SK-N-SH (cell line): ENCODE measurements at regions not wholly inside any gene's neighbourhood (a gene's known extent, or its start where the extent isn't known, plus 50 kb on each side); places are given as distances from the start of the nearest gene placed in this dataset.

Experiments used
- CTCF ChIA-PET: fragments of 300-600, 350-600 bp; formaldehyde crosslinking; extraction: SDS; loops from one replicate; lab custom pipeline; 2021; lab: Yijun Ruan, JAX
- POLR2A ChIA-PET: fragments of 350-600 bp; sonication (Branson Sonifier 250); formaldehyde crosslinking; extraction: SDS; loops from one replicate; lab custom pipeline; 2020; ENCODE audit warnings: antibody characterized with exemption, inconsistent platforms; lab: Yijun Ruan, JAX
- DNase-seq: peaks from one replicate; pipeline ENCODE4 v3.0.0; 2012
- H2AFZ ChIP-seq: fragments of 200-600 bp; sonication (generic); 2 replicates; pipeline ENCODE4 v1.8.1; 2016; ENCODE audit warnings: antibody characterized with exemption, mild to moderate bottlenecking, low read depth
- H3F3A ChIP-seq: fragments of 200-600 bp; sonication (generic); replicated peaks from 2 replicates; pipeline ENCODE3; 2016; ENCODE audit warnings: antibody characterized with exemption, mild to moderate bottlenecking; ENCODE audit not compliant: insufficient read depth
- H3K27ac ChIP-seq, 2 experiments: fragments of 200-500 bp in 1 of 2; fragments of 200-600 bp in 1 of 2; sonication (Bioruptor generic) in 1 of 2; sonication (generic), shearing (Covaris generic) in 1 of 2; 2 replicates each; pipeline versions ENCODE4 v1.5.1 to v1.6.1; 2014 to 2016; ENCODE audit warnings: low read depth in 2 of 2, inconsistent platforms in 1 of 2, low read length in 1 of 2, mild to moderate bottlenecking in 1 of 2, mixed read lengths in 1 of 2
- H3K27me3 ChIP-seq: fragments of 200-600 bp; sonication (generic), shearing (Covaris generic); 2 replicates; pipeline ENCODE4 v1.6.1; 2016; ENCODE audit warnings: mixed run types; ENCODE audit not compliant: insufficient read depth
- H3K36me3 ChIP-seq, 2 experiments: fragments of 200-500 bp in 1 of 2; fragments of 200-600 bp in 1 of 2; sonication (Bioruptor generic) in 1 of 2; sonication (generic) in 1 of 2; replicated peaks in 1 of 2; 2 replicates each; pipeline versions ENCODE3 to v1.5.1; 2014 to 2016; ENCODE audit warnings: low read length in 1 of 2, mild to moderate bottlenecking in 1 of 2; ENCODE audit not compliant: insufficient read depth in 2 of 2, control insufficient read depth in 1 of 2
- H3K4me1 ChIP-seq, 2 experiments: fragments of 200-500 bp in 1 of 2; fragments of 200-600 bp in 1 of 2; sonication (Bioruptor generic) in 1 of 2; sonication (generic), shearing (Covaris generic) in 1 of 2; 2 replicates each; pipeline versions ENCODE4 v1.5.1 to v1.6.1; 2014 to 2016; ENCODE audit warnings: low read depth in 1 of 2, low read length in 1 of 2, mixed run types in 1 of 2; ENCODE audit not compliant: insufficient read depth in 2 of 2, control insufficient read depth in 1 of 2
- H3K4me2 ChIP-seq: fragments of 200-600 bp; sonication (generic), shearing (Covaris generic); 2 replicates; pipeline ENCODE4 v1.6.1; 2017; ENCODE audit warnings: mixed run types
- H3K4me3 ChIP-seq, 2 experiments: fragments of 200-500 bp in 1 of 2; fragments of 200-600 bp in 1 of 2; sonication (Bioruptor generic) in 1 of 2; sonication (generic), shearing (Covaris generic) in 1 of 2; 2 replicates each; pipeline versions ENCODE4 v1.5.1 to v1.8.1; 2014 to 2016; ENCODE audit warnings: low read depth in 2 of 2, inconsistent platforms in 1 of 2, low read length in 1 of 2, mild to moderate bottlenecking in 1 of 2, mixed read lengths in 1 of 2, moderate library complexity in 1 of 2
- H3K79me2 ChIP-seq: fragments of 200-600 bp; sonication (generic); 2 replicates; pipeline ENCODE4 v1.8.1; 2017; ENCODE audit warnings: mild to moderate bottlenecking; ENCODE audit not compliant: insufficient read depth
- H3K9ac ChIP-seq: fragments of 200-600 bp; sonication (generic); 2 replicates; pipeline ENCODE4 v1.6.1; 2017; ENCODE audit warnings: mixed run types
- H3K9me2 ChIP-seq: fragments of 200-600 bp; sonication (generic); 2 replicates; pipeline ENCODE4 v1.6.1; 2017; ENCODE audit warnings: mixed run types
- H3K9me3 ChIP-seq: fragments of 200-600 bp; sonication (generic); 2 replicates; pipeline ENCODE4 v1.6.1; 2017; ENCODE audit warnings: mixed run types, mild to moderate bottlenecking, moderate library complexity
- H4K20me1 ChIP-seq: fragments of 200-600 bp; sonication (generic); 2 replicates; pipeline ENCODE4 v1.6.1; 2017; ENCODE audit warnings: mild to moderate bottlenecking, mixed run types; ENCODE audit not compliant: insufficient read depth
- CTCF ChIP-seq: fragments of 200-600 bp; sonication (generic); IDR thresholded peaks from 2 replicates; pipeline ENCODE4 v1.6.1; 2017; ENCODE audit warnings: antibody characterized with exemption, mild to moderate bottlenecking, moderate library complexity
- EZH2phosphoT487 ChIP-seq: fragments of 200-600 bp; sonication (generic); IDR thresholded peaks from 2 replicates; pipeline ENCODE4 v1.6.1; 2017; ENCODE audit warnings: low read depth, mixed run types, mild to moderate bottlenecking, antibody characterized with exemption, moderate library complexity, borderline replicate concordance
- FOXJ3 ChIP-seq: sonication (generic); formaldehyde crosslinking; IDR thresholded peaks from 2 replicates; pipeline ENCODE4 v1.5.1; 2020; ENCODE audit warnings: mild to moderate bottlenecking, missing genetic modification reagents
- FOXM1 ChIP-seq: IDR thresholded peaks from 2 replicates; pipeline ENCODE4 v1.4.0; 2012; ENCODE audit warnings: low read depth, mild to moderate bottlenecking
- GATA2 ChIP-seq: sonication (generic); formaldehyde crosslinking; IDR thresholded peaks from 2 replicates; pipeline ENCODE4 v1.5.0; 2020; ENCODE audit warnings: mild to moderate bottlenecking, missing genetic modification reagents
- IRF3 ChIP-seq: fragments of 150-350 bp; IDR thresholded peaks from 2 replicates; pipeline ENCODE4 v1.6.1; 2016; ENCODE audit warnings: mild to moderate bottlenecking, low read depth, low read length
- MEF2A ChIP-seq: IDR thresholded peaks from 2 replicates; pipeline ENCODE4 v1.4.0; 2012; ENCODE audit warnings: low read depth, borderline replicate concordance
- MXI1 ChIP-seq: IDR thresholded peaks from 2 replicates; pipeline ENCODE4 v1.6.1; 2012; ENCODE audit warnings: mild to moderate bottlenecking, low read depth, low read length, improper control_type of control experiment
- NRF1 ChIP-seq: IDR thresholded peaks from 2 replicates; pipeline ENCODE4 v1.6.1; 2012; ENCODE audit warnings: low read depth, mild to moderate bottlenecking, low read length
- POLR2AphosphoS5 ChIP-seq: IDR thresholded peaks from 2 replicates; pipeline ENCODE4 v1.6.1; 2012; ENCODE audit warnings: low read depth, low read length
- RAD21 ChIP-seq: IDR thresholded peaks from 2 replicates; pipeline ENCODE4 v1.6.1; 2012; ENCODE audit warnings: mild to moderate bottlenecking, low read length
- RXRA ChIP-seq: IDR thresholded peaks from 2 replicates; pipeline ENCODE4 v1.4.0; 2012; ENCODE audit warnings: low read depth, mild to moderate bottlenecking, borderline replicate concordance
- SMC3 ChIP-seq: IDR thresholded peaks from 2 replicates; pipeline ENCODE4 v1.6.1; 2012; ENCODE audit warnings: low read depth, low read length, improper control_type of control experiment
- TCF12 ChIP-seq: IDR thresholded peaks from 2 replicates; pipeline ENCODE4 v1.4.0; 2012
- USF1 ChIP-seq: IDR thresholded peaks from 2 replicates; pipeline ENCODE4 v1.4.0; 2012; ENCODE audit warnings: low read depth, borderline replicate concordance
- ZBTB33 ChIP-seq: IDR thresholded peaks from 2 replicates; pipeline ENCODE4 v1.4.0; 2012; ENCODE audit warnings: low read depth, borderline replicate concordance
- WGBS: methylation state at CpG from one replicate; pipeline ENCODE4 v1.1.6; 2017; ENCODE audit warnings: low lambda C conversion rate; 5-methylcytosine and 5-hydroxymethylcytosine counted together

GRCh38 chr20:57007171-57007540 lies 259.3 kb downstream of the BMP7 start:
- DNase-seq, result no peak
- no peak overlapping the region for H3K4me2 ChIP-seq
- no peaks in the 10 kb centered on the region for H3K4me1 ChIP-seq
- H4K20me1 ChIP-seq, result no peaks in the 10 kb centered on the region
- no peak overlapping the region for H3K9ac ChIP-seq
- no peaks in the 10 kb centered on the region for H3K9me3 ChIP-seq
- CTCF ChIA-PET, result interaction anchor here (1.6 to 2.1 kb wide), 2 partner anchors 11 to 12 kb away, joined by 5 to 11 read pairs; no protein-coding TSS in a partner anchor
- no peak overlapping the region for H3K4me3 ChIP-seq
- WGBS, result 0% methylated on average over 3 of the region's 3 CpGs
- no peaks in the 10 kb centered on the region for H3K9me2 ChIP-seq
- no peak overlapping the region for H2AFZ ChIP-seq
- TF ChIP-seq TCF12 (no peak), SMC3 (no peak), ZBTB33 (no peak), USF1 (no peak), GATA2 (CRISPR knock-in tag) (no peak), FOXM1 (no peak), FOXJ3 (no peak), POLR2AphosphoS5 (no peak), MEF2A (no peak), EZH2phosphoT487 (no peak), RAD21 (no peak), MXI1 (no peak), IRF3 (no peak), CTCF (no peak), NRF1 (no peak), RXRA (no peak)
- TF ChIP-seq, all 33 proteins: peak for 0
- no peaks in the 10 kb centered on the region for H3F3A ChIP-seq
- no peak overlapping the region for H3K27ac ChIP-seq
- no peaks in the 10 kb centered on the region for H3K36me3 ChIP-seq
- H3K27me3 ChIP-seq, result peaks cover 50% of the 10 kb centered on the region; the same call in 1 of the 2 replicates
- H3K79me2 ChIP-seq, result no peaks in the 10 kb centered on the region
- POLR2A ChIA-PET, result no interaction called here
